ENCODE measurements at regions not wholly inside any gene's neighbourhood (a gene's known extent, or its start where the extent isn't known, plus 50 kb on each side); places are given as distances from the start of the nearest gene placed in this dataset.

DNA sequence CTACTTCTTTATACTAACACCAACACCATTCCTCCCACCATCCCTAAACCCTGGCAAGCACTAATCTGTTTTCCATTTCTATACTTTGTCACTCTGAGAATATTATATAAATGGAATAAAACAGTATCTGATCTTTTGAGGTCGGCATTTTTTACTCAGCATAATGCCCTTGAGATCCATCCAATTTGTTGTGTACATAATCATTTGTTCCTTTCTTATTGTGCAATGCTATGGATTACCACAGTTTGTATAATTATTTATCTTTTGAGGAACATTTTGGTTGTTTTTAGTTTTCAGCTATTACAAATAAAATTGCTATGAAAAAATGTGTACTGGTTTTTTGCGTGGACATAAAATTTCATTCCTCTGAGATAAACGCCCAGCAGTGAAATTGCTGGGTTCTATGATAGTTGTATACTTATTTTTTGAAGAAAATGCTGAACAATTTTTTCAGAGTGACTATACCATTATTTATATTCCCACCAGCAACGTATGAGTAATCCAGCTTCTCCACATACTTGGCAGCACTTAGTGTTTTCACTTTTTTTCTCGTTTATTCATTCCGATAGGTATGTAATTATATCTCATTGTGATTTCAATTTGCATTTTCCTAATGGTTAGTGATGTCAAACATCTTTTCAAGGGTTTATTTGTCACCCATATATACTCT is 154.3 kb upstream of the DCAF8L1 start:
- no peak for TF ChIP-seq POLR2A (IDR thresholded peaks at IDR 0.05)
- TF ChIP-seq, protein P1, sequence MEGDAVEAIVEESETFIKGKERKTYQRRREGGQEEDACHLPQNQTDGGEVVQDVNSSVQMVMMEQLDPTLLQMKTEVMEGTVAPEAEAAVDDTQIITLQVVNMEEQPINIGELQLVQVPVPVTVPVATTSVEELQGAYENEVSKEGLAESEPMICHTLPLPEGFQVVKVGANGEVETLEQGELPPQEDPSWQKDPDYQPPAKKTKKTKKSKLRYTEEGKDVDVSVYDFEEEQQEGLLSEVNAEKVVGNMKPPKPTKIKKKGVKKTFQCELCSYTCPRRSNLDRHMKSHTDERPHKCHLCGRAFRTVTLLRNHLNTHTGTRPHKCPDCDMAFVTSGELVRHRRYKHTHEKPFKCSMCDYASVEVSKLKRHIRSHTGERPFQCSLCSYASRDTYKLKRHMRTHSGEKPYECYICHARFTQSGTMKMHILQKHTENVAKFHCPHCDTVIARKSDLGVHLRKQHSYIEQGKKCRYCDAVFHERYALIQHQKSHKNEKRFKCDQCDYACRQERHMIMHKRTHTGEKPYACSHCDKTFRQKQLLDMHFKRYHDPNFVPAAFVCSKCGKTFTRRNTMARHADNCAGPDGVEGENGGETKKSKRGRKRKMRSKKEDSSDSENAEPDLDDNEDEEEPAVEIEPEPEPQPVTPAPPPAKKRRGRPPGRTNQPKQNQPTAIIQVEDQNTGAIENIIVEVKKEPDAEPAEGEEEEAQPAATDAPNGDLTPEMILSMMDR (IDR thresholded peaks at IDR 0.05): no peak
